ENCODE measurements at regions not wholly inside any gene's neighbourhood (a gene's known extent, or its start where the extent isn't known, plus 50 kb on each side); places are given as distances from the start of the nearest gene placed in this dataset.

DNA sequence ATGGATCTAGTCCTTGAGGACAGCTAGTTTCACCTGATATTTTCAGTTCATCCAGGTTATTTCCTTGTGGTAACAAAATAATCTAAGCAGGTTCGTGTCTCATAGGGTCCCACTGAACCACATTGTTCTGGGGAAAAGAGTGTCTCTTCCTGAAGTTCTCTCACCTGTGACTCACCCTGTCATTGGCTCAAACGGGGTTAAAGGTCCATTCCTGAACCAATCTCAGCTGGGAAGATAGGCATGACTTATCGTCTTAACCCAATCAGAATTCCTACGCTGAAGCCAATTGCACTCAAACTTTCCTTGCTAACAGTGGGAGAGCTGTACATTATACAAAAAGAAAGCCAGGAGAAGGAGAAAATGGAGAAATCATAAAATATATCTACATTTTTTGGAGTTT is 475.8 kb downstream of the TOX3 start:
- TF ChIP-seq, protein P1, sequence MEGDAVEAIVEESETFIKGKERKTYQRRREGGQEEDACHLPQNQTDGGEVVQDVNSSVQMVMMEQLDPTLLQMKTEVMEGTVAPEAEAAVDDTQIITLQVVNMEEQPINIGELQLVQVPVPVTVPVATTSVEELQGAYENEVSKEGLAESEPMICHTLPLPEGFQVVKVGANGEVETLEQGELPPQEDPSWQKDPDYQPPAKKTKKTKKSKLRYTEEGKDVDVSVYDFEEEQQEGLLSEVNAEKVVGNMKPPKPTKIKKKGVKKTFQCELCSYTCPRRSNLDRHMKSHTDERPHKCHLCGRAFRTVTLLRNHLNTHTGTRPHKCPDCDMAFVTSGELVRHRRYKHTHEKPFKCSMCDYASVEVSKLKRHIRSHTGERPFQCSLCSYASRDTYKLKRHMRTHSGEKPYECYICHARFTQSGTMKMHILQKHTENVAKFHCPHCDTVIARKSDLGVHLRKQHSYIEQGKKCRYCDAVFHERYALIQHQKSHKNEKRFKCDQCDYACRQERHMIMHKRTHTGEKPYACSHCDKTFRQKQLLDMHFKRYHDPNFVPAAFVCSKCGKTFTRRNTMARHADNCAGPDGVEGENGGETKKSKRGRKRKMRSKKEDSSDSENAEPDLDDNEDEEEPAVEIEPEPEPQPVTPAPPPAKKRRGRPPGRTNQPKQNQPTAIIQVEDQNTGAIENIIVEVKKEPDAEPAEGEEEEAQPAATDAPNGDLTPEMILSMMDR (IDR thresholded peaks at IDR 0.05): no peak
- ATAC-seq (no peak), DNase-seq (no peak)
- H3K4me1 ChIP-seq: no peaks in the 10 kb centered on the region
- H3K4me3 ChIP-seq: no peak overlapping the region
- no peaks in the 10 kb centered on the region for H3K36me3 ChIP-seq
- no peaks in the 10 kb centered on the region for H3K27me3 ChIP-seq
- no peaks in the 10 kb centered on the region for H3K9me3 ChIP-seq
- intact Hi-C loops (cut with DNase I): no loop called here
- no peak overlapping the region for H3K27ac ChIP-seq

DNA sequence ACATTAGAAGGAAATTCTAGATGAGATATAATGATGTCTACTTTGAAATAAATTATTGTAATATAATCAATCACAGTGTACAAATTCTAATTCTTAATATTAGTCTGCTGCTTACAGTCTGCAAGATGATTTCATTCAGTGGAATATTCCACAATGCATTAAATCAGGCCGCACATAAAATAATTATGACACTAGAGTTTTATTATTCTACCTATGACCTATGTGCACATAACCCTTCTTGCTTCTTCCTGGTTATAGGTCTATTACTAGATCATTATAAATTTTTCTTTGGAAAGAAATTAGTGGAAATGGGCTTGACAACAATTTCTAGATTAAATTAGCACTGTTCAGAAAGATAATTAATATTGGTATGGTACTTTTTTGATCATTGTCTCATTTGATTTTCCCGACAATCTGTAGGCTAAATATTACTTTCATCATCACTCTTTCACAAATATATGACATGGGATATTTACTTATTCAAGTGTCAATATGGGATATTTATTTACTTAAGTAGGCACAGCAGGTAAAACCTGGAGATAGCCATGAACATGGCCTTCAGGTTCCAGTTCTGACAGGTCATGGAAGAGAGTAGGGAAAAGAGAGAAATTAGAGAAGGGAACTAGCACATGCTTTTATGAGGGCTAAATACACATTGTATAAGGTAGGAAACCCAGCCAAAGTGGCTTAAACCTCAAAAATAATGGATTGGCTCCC is 476.4 kb downstream of the TOX3 start:
- ATAC-seq: no peak
- no peaks in the 10 kb centered on the region for H3K4me1 ChIP-seq
- no peak overlapping the region for H3K27ac ChIP-seq
- no peak overlapping the region for H3K4me3 ChIP-seq
- no peaks in the 10 kb centered on the region for H3K27me3 ChIP-seq
- no peak for DNase-seq
- intact Hi-C loops (cut with DNase I): no loop called here
- TF ChIP-seq, protein P1 (IDR thresholded peaks at IDR 0.05): no peak
- no peaks in the 10 kb centered on the region for H3K36me3 ChIP-seq
- no peaks in the 10 kb centered on the region for H3K9me3 ChIP-seq

DNA sequence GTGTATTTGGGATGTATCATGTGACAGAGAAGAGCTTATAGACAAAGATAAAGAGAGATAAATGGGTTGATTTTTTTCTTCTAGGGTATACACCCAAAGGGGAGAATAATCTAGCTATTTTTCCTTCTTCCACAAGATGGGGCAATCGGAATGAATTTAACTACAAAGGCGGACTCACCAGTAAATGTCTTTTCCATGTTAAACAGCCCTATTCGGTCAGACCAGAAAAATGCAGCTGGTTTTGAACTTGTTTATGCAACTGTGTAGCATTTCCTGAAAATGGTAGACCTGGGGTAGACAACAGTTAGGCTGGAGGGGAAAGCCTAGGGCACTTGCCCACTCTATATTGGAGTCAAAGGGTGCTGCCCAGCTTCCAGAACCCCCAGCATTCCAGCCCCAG is 477.1 kb downstream of the TOX3 start:
- Histone ChIP-seq H3K9me3 (peaks cover 0 to 5% of the 10 kb centered on the region in 2 donors), H3K4me3 (no peak overlapping the region), H3K27me3 (no peaks in the 10 kb centered on the region), H3K36me3 (no peaks in the 10 kb centered on the region), H3K27ac (no peak overlapping the region), H3K4me1 (no peaks in the 10 kb centered on the region)
- ATAC-seq (peak; percentile 77), DNase-seq (peak in 2 of 4 donors; percentile 39 to 63)
- intact Hi-C loops (cut with DNase I): loop anchor here in 1 of 2 donors (10.0 kb wide), 1 partner anchor 845 kb away; no protein-coding TSS in a partner anchor
- TF ChIP-seq, protein P1 (IDR thresholded peaks at IDR 0.05): no peak

DNA sequence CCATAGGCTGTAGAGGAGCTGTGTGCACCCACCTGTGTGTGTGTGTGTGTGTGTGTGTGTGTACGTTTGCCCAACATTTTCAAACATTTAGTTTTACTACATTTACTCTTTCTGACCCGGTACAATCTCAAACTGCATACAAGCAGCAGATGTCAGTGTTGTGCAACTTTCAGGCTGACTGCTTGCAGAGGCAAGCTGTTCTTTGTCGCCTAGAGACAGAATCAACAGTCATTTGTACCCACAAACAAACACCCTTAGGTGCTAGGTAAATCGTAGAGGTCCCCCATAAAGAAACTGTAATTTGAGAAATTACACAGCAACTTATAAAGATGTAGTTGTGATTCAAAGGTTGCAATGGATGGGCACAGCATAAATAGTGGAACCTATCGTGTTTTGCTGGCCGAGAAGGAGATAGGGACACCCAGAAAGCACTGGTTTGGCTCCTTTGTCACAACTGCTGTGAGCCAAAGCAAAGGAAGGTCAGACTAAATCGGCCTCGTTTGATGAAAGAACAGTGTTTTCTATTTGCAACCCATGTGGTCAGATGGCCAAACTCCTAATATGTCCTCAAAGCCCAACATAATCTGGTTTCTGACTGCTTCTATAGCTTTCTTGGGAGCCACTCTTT is 478.4 kb downstream of the TOX3 start:
- peak; percentile 81 for ATAC-seq
- H3K36me3 ChIP-seq: no peaks in the 10 kb centered on the region
- intact Hi-C loops (cut with DNase I): loop anchor here in 1 of 2 donors (10.0 kb wide), 1 partner anchor 846 kb away; no protein-coding TSS in a partner anchor

DNA sequence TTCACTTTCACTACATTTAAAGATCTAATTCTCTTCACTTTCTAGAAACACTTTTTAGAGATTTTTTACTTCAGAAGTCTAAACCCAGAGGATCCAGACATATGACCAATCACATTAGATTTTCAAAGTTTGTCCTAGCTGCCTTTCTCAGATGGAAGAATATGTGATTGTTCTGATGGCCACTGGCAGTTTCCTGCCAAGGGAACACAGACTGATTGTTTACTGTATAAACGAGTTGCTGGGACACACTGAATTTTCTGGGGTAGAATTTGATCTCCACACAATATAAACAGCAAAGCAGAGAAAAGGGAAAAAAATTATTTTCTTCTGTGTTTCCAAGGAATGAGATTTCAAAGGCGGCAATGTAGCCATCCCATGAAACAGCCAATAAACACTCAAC is 480.0 kb downstream of the TOX3 start:
- no peak overlapping the region for H3K4me3 ChIP-seq
- TF ChIP-seq, protein P1 (IDR thresholded peaks at IDR 0.05): no peak
- intact Hi-C loops (cut with DNase I): loop anchor here in 1 of 2 donors (10.0 kb wide), 1 partner anchor 848 kb away; no protein-coding TSS in a partner anchor
- H3K27ac ChIP-seq: no peak overlapping the region
- no peaks in the 10 kb centered on the region for H3K36me3 ChIP-seq
- H3K9me3 ChIP-seq: peaks cover 0 to 5% of the 10 kb centered on the region in 2 donors
- DNase-seq (no peak), ATAC-seq (no peak)
- no peaks in the 10 kb centered on the region for H3K4me1 ChIP-seq
- H3K27me3 ChIP-seq: no peaks in the 10 kb centered on the region

More for the DNA sequence above, 478.4 kb downstream of the TOX3 start:
- peak in 2 of 4 donors; percentile 59 to 79 for DNase-seq
- Histone ChIP-seq H3K27me3 (no peaks in the 10 kb centered on the region), H3K4me1 (no peaks in the 10 kb centered on the region), H3K4me3 (no peak overlapping the region), H3K27ac (no peak overlapping the region), H3K9me3 (peaks cover 0 to 5% of the 10 kb centered on the region in 2 donors)
- TF ChIP-seq, protein P1 (IDR thresholded peaks at IDR 0.05): no peak
